DMS 273 treated with DMSO at 0.1 percent for 48 hours (cell line): ENCODE measurements at regions not wholly inside any gene's neighbourhood (a gene's known extent, or its start where the extent isn't known, plus 50 kb on each side); places are given as distances from the start of the nearest gene placed in this dataset.

Experiments
- DNase-seq: peaks from one replicate; lab custom pipeline; 2025; lab: John Stamatoyannopoulos, UW

GRCh38 chr5:96070622-96071225 lies 109.1 kb upstream of the ELL2 start:
- no peak for DNase-seq

- no peak for DNase-seq
Observed at GRCh38 chr5:96067894-96068614, 106.4 kb upstream of the ELL2 start.

GRCh38 chr5:96067251-96067650 lies 105.6 kb upstream of the ELL2 start:
- DNase-seq, result no peak

- DNase-seq, result no peak
Observed at GRCh38 chr5:96066386-96066719, 104.7 kb upstream of the ELL2 start.

GRCh38 chr5:96065685-96066385 lies 104.2 kb upstream of the ELL2 start:
- no peak for DNase-seq

GRCh38 chr5:96064877-96065276 lies 103.2 kb upstream of the ELL2 start:
- DNase-seq, result no peak

GRCh38 chr5:96062836-96063235 lies 101.2 kb upstream of the ELL2 start:
- no peak for DNase-seq

- DNase-seq, result no peak
Observed at GRCh38 chr5:96058084-96058483, 96.4 kb upstream of the ELL2 start.

- DNase-seq, result no peak
Observed at GRCh38 chr5:96054311-96055030, 92.8 kb upstream of the ELL2 start.

GRCh38 chr5:96053063-96053735 lies 91.5 kb upstream of the ELL2 start:
- DNase-seq, result no peak

- DNase-seq, result no peak
Observed at GRCh38 chr5:96052374-96052773, 90.7 kb upstream of the ELL2 start.

GRCh38 chr5:96051401-96051830 lies 89.8 kb upstream of the ELL2 start:
- no peak for DNase-seq

- no peak for DNase-seq
Observed at GRCh38 chr5:96050273-96050880, 88.7 kb upstream of the ELL2 start.

- no peak for DNase-seq
Observed at GRCh38 chr5:96049398-96050272, 88.0 kb upstream of the ELL2 start.

GRCh38 chr5:96048763-96049162 lies 87.1 kb upstream of the ELL2 start:
- DNase-seq, result no peak

GRCh38 chr5:96045888-96046287 lies 84.2 kb upstream of the ELL2 start:
- no peak for DNase-seq

GRCh38 chr5:96043446-96043845 lies 81.8 kb upstream of the ELL2 start:
- no peak for DNase-seq

- no peak for DNase-seq
Observed at GRCh38 chr5:96037128-96037527, 75.5 kb upstream of the ELL2 start.

GRCh38 chr5:96036301-96036700 lies 74.7 kb upstream of the ELL2 start:
- no peak for DNase-seq

GRCh38 chr5:96035796-96036195 lies 74.1 kb upstream of the ELL2 start:
- no peak for DNase-seq

GRCh38 chr5:96033116-96033515 lies 71.5 kb upstream of the ELL2 start:
- no peak for DNase-seq
